Posterior vena cava (tissue), 2 donors: ENCODE measurements at regions not wholly inside any gene's neighbourhood (a gene's known extent, or its start where the extent isn't known, plus 50 kb on each side); places are given as distances from the start of the nearest gene placed in this dataset.
A peak's percentile ranks its signal among the peaks of the same experiment; 100 is the strongest.
"Not testable (repeated sequence)": the region's sequence is repeated elsewhere in the genome, so short reads cannot be mapped to it uniquely, and the experiment has no call there.

Experiments
- DNase-seq: peaks from one replicate; pipeline ENCODE4 v3.0.0-alpha.2; 2020; ENCODE audit warnings: low spot score
- intact Hi-C, 2 donors: fragments of 100-400 bp; cut with DNase I; formaldehyde crosslinking; loops; one replicate each; pipeline versions ENCODE4 v1.14.1 to v1.14.2; 2022 to 2023
- donor health status: DM: yes; HTN: yes; CAD: no.
- donor health status: DM: yes; HTN: yes; CAD: no.

DNA sequence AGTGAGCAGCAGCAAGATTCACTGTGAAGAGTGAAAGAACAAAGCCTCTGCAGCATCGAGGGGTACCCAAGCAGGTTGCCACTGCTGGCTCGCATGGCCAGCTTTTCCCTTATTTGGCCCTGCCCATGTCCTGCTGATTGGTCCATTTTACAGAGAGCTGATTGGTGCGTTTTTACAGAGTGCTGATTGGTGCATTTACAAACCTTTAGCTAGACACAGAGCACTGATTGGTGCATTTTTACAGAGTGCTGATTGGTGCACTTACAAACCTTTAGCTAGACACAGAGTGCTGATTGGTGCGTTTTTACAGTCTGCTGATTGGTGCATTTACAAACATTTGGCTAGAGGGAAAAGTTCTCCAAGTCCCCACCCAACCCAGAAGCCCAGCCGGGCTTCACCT lies 113.4 kb upstream of the DUSP22 start:
- intact Hi-C loops, result not testable (repeated sequence)
- peak; percentile 32 for DNase-seq

- peak; percentile 54 for DNase-seq
These were observed 112.8 kb upstream of the DUSP22 start for GRCh38 chr6:179340-179950.

DNA sequence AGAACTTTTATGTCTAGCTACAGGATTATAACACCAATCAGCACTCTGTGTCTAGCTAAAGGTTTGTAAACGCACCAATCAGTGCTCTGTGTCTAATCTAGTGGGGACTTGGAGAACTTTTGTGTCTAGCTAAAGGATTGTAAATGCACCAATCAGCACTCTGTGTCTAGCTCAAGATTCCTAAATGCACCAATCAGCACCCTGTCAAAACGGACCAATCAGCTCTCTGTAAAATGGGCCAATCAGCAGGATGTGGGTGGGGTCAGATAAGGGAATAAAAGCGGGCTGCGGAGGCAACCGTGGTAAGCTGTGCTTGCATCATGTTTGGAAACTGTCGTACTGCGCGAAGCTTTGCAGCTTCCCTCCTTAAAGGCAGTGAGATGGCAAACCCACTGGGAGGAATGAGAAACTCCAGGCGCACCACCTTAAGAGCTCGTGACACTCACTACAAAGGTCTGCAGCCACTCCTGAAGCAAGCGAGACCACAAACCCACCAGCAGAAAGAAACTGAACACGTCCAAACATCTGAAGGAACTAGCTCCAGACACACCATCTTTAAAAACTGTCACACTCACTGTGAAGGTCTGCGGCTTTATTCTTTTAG lies 112.1 kb upstream of the DUSP22 start:
- DNase-seq, intact Hi-C loops: not testable (repeated sequence)

More at GRCh38 chr6:179340-179950, 112.8 kb upstream of the DUSP22 start:
- intact Hi-C loops, result no loop called here

GRCh38 chr6:181049-181654 lies 111.1 kb upstream of the DUSP22 start:
- no peak for DNase-seq
- intact Hi-C loops, result no loop called here

GRCh38 chr6:183668-184067 lies 108.6 kb upstream of the DUSP22 start:
- intact Hi-C loops, result no loop called here
- no peak for DNase-seq

GRCh38 chr6:184161-184700 lies 108.1 kb upstream of the DUSP22 start:
- intact Hi-C loops, result no loop called here
- DNase-seq, result no peak

- intact Hi-C loops, result no loop called here
- no peak for DNase-seq
These were observed 105.8 kb upstream of the DUSP22 start for GRCh38 chr6:186340-186965.

DNA sequence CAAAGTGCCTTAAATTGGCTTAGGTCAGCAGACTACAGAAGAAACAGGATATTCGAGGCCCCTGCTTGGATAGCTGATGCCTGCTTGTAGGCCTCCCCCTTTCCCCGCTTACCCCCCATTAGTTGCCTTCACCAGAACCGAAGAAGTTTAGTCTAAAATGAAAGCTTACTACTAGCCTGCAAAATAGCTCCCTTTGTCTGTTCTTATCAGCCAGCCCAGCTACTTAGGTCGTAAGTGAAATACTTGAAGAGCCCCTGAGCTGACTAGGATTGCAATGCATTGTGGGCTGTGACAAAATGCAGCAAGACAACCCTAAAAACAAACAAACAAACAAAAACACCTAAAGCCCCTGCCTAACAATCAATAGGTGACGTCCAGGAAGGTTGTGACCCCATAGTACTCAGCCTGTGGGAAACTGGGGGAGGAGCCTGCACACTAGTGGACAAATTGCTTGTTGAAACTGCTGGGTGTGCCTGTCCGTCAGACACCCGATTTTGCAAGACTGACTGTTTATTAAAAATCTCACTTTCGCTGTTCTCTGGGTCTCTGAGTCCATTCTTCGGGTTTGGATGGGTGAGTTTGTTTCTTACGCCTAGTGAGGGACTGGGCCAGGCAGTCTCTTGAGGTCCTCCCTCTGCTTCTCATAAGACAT lies 105.0 kb upstream of the DUSP22 start:
- DNase-seq, result no peak
- intact Hi-C loops, result no loop called here

GRCh38 chr6:188821-189655 lies 103.2 kb upstream of the DUSP22 start:
- intact Hi-C loops, result no loop called here
- peak; percentile 94 for DNase-seq

- no peak for DNase-seq
- intact Hi-C loops, result no loop called here
These were observed 102.6 kb upstream of the DUSP22 start for GRCh38 chr6:189676-190075.

DNA sequence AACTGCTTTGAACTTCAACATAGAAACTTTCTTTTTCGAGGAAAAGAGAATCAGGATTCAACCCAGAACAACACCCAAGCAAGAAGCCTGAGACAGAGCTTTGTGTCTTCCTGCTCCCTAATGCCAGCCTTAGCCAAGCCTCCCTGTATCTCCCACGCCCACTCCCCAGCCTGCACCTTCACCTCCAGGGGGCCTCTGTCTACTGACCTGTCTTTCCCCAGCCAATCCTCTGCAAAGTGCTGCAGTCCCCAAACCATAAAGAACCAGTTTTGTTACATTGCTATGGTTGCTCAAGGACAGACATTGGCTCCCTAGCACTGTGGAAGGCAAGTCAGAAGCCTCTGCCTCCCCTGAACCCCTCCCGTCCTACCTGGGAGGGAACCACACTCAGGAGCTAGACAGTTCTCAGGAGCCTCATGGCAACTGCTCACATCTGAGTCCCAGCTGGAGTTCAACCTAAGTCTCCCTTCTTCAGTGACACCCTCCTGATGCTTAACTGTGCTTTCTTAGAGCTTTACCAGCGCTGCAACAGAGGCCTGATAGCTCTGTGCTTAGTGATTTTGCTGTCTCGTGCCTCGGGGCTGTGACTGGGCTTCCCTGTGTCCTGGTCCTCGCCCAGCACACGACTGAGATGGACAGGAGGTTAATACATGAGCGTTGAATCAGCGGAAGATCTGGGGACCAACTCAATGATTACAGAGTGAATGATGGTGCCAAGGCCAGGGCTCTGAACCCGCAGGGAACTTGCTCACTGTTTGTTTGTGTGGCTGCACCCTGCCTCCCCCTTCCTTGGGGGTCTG lies 101.5 kb upstream of the DUSP22 start:
- intact Hi-C loops, result no loop called here

DNA sequence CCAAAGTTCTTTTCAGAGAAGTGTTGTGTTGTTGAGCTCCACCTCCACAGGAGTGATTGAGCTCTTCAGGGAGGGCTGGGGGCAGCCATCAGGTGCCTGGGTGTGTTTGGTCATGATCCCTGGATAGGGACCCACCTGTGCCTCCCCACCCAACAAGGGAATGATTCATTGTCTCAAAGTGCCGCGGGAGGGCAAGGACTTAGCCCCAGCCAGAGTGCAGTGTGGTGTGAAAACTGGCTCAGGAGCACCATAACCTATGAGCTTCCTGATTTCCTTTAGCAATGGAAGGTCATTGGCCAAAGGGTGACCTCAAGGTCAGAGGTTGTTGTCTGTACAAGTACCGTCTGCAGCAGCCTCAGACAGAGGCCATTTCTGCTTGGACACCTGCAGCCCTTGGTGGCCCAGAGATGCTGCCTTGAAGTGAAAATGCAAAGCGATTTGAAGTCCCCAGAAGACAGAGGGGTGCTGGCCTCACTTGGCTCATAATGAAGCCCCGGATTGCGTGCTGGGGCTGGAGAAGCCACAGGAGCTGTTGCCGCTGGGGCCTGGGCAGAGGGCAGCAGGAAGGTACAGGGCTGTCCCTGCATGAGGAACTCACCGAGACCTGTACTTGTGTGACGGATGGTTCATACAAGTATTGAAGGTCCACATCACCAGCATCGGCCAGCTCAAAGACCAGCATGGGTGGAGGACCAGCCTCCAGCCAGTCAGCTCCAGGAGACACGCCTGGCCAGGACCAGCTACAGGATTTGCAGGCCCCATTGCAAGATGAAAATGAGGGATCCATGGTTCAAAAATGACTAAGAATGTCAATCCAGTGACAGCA lies 100.6 kb upstream of the DUSP22 start:
- no peak for DNase-seq
- intact Hi-C loops, result no loop called here

More for the DNA sequence above, 101.5 kb upstream of the DUSP22 start:
- no peak for DNase-seq

DNA sequence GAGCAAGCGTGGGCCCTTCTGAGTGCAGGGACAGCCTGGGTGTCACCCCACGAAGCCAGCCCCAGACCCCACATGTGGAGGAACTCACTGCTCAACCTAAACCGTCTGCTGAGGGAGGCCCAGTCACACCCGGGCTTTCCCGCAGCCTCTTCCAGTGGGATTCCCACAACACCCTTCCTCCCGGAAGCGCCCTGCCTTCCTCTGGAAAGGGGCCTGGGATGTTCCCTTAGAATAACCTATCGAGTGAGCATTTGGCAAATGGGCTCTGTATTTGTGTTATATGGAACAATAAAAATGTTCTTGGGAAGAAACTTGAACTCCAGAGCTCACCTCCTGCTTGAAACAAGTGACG lies 100.0 kb upstream of the DUSP22 start:
- intact Hi-C loops, result no loop called here
- no peak for DNase-seq

DNA sequence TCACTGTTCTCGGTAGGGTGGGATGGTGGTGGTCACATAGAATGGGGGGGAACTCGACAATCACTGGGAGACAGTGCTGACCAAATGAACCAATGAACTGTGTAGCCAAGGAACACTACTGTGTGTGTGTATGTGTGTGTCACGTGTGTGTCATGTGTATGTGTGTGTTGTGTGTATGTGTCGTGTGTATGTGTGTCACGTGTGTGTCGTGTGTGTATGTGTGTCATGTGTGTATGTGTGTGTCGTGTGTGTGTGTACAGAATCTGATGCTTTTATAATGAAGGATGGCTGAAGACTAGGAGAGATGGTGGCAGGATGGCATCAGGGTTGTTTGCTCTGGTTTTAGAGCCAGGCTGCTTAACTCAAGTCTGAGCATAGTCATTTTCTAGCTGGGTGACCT lies 99.1 kb upstream of the DUSP22 start:
- peak; percentile 34 for DNase-seq
- intact Hi-C loops, result no loop called here

DNA sequence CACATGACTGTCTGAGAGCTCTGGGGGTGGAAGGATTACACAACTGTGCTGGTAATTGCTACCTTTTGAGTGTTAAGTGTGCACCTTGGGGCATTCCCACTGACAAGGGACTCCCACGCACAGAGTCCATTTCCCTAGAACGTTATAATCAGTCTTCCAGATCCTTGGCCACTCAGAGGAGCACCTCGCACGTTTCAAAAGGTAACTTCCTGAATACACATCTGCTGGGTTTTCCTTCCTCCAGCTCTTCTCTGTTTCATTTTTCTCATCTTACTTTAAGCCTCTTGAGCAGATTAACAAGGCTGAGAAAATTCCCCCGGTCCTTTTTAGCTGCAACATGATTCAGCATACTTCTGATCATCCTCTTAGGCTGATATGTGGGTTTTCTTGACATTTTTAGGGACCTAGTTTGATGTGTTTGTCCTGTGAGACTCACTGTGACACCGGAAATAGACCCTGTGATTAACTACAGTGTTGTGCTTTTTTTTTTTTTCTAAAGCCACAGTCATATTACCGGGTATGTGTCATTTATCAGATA lies 98.4 kb upstream of the DUSP22 start:
- intact Hi-C loops, result no loop called here
- no peak for DNase-seq

- intact Hi-C loops, result loop anchor here in 1 of 2 donors (5.0 kb wide), 1 partner anchor 281 kb away; no protein-coding TSS in a partner anchor
- DNase-seq, result peak; percentile 78
These were observed 96.4 kb upstream of the DUSP22 start for GRCh38 chr6:195861-196360.

DNA sequence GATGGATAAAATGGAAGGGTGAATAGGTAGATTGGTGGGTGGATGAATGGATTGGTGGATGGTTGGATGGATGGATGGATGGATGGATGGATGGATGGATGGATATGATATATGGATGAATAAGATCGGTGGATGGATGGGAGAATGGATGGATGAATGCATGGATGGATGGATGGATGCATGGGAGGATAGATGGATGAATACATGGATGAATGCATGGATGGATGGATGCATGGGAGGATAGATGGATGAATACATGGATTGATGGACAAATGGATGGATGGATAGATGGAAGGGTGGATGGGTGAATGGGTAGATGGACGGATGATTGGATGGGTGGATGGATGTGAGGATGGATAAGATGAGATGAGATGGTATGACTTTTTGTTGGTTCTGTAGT lies 95.7 kb upstream of the DUSP22 start:
- DNase-seq, result no peak
- intact Hi-C loops, result loop anchor here in 1 of 2 donors (5.0 kb wide), 1 partner anchor 281 kb away; no protein-coding TSS in a partner anchor
